ENCODE measurements at regions not wholly inside any gene's neighbourhood (a gene's known extent, or its start where the extent isn't known, plus 50 kb on each side); places are given as distances from the start of the nearest gene placed in this dataset.
"Not testable (repeated sequence)": the region's sequence is repeated elsewhere in the genome, so short reads cannot be mapped to it uniquely, and the experiment has no call there.

DNA sequence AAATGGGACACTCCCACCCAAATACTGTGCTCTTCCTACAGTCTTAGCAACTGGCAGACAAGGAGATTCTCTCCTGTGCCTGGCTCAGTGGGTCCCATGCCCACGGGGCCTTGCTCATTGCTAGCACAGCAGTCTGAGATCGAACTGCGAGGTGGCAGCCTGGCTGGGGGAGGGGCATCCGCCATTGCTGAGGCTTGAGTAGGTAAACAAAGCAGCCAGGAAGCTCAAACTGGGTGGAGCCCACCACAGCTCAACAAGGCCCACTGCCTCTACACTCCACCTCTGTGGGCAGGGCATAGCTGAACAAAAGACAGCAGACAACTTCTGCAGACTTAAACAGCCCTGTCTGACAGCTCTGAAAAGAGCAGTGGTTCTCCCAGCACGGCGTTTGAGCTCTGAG lies 174.8 kb downstream of the COL12A1 start:
- TF ChIP-seq, protein P1, sequence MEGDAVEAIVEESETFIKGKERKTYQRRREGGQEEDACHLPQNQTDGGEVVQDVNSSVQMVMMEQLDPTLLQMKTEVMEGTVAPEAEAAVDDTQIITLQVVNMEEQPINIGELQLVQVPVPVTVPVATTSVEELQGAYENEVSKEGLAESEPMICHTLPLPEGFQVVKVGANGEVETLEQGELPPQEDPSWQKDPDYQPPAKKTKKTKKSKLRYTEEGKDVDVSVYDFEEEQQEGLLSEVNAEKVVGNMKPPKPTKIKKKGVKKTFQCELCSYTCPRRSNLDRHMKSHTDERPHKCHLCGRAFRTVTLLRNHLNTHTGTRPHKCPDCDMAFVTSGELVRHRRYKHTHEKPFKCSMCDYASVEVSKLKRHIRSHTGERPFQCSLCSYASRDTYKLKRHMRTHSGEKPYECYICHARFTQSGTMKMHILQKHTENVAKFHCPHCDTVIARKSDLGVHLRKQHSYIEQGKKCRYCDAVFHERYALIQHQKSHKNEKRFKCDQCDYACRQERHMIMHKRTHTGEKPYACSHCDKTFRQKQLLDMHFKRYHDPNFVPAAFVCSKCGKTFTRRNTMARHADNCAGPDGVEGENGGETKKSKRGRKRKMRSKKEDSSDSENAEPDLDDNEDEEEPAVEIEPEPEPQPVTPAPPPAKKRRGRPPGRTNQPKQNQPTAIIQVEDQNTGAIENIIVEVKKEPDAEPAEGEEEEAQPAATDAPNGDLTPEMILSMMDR (IDR thresholded peaks at IDR 0.05) = not testable (repeated sequence)
- not testable (repeated sequence) for TF ChIP-seq POLR2A (IDR thresholded peaks at IDR 0.05)
